ENCODE measurements at regions not wholly inside any gene's neighbourhood (a gene's known extent, or its start where the extent isn't known, plus 50 kb on each side); places are given as distances from the start of the nearest gene placed in this dataset.
A peak's percentile ranks its signal among the peaks of the same experiment; 100 is the strongest.

- H3K9me3 ChIP-seq = no peaks in the 10 kb centered on the region
- ATAC-seq = peak in 3 of 4 donors; percentile 20 to 65 (median 35)
- DNase-seq = no peak
Measured at GRCh38 chr1:98086796-98087441, 166.1 kb upstream of the DPYD start.

DNA sequence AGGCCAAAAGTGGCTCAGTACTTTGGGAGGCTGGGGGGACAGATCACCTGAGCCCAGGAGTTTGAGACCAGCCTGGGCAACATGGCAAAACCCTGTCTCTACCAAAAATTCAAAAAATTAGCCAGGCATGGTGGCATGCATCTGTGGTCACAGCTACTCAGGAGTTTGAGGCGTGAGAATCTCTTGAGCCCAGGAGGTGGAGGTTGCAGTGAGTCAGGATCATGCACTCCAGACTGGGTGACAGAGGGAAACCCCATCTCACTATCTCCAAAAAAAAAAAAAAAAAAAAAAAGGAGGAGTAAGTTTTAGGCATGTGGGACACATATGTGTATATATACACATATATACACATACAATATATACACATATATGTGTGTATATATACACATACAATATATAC is 165.3 kb upstream of the DPYD start:
- WGBS, 2 donors = 91 to 100% methylated on average over 1 of the region's 1 CpG
- no peak overlapping the region for H3K27ac ChIP-seq
- DNase-seq (no peak), FAIRE-seq (no peak), ATAC-seq (no peak)
- no peaks in the 10 kb centered on the region for H3K9me3 ChIP-seq
- no peak overlapping the region for H3K4me3 ChIP-seq
- H3K27me3 ChIP-seq = no peaks in the 10 kb centered on the region
- no peaks in the 10 kb centered on the region for H3K4me1 ChIP-seq
- no peak for TF ChIP-seq CTCF (IDR thresholded peaks at IDR 0.05)
- H3K36me3 ChIP-seq = no peaks in the 10 kb centered on the region
- intact Hi-C loops (cut with DNase I) = no loop called here

More at GRCh38 chr1:98086796-98087441, 166.1 kb upstream of the DPYD start:
- intact Hi-C loops (cut with DNase I) = no loop called here
- Histone ChIP-seq H3K36me3 (no peaks in the 10 kb centered on the region), H3K4me3 (no peak overlapping the region), H3K27ac (no peak overlapping the region), H3K4me1 (no peaks in the 10 kb centered on the region), H3K27me3 (no peaks in the 10 kb centered on the region)
- FAIRE-seq = no peak
- TF ChIP-seq CTCF (IDR thresholded peaks at IDR 0.05) = no peak
- 44 to 51% methylated on average over 3 of the region's 3 CpGs for WGBS, 2 donors

DNA sequence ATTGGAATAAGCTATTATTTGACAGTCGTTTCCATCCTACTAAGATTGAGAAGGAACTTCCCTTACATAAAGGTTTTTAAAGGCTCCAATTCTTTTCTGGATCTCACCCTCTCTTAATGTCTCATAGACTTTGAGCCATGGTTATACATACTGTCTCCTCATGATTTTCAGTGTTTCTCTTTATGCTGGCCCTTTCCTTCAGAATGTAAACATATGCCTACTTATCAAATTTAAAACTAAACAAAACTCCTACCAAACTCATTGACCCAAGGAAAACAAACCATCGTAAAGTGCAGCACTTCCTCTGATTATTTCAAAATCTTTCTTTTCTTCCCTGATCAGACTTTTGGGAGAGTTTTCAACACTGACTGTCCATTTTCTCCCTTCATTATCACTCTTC is 163.4 kb upstream of the DPYD start:
- Histone ChIP-seq H3K4me1 (no peaks in the 10 kb centered on the region), H3K4me3 (no peak overlapping the region), H3K9me3 (no peaks in the 10 kb centered on the region), H3K27me3 (no peaks in the 10 kb centered on the region), H3K36me3 (no peaks in the 10 kb centered on the region), H3K27ac (no peak overlapping the region)
- WGBS, 2 donors = 31 to 35% methylated on average over 2 of the region's 2 CpGs
- no peak for ATAC-seq
- no peak for DNase-seq
- no peak for TF ChIP-seq CTCF (IDR thresholded peaks at IDR 0.05)
- intact Hi-C loops (cut with DNase I) = no loop called here
- no peak for FAIRE-seq

DNA sequence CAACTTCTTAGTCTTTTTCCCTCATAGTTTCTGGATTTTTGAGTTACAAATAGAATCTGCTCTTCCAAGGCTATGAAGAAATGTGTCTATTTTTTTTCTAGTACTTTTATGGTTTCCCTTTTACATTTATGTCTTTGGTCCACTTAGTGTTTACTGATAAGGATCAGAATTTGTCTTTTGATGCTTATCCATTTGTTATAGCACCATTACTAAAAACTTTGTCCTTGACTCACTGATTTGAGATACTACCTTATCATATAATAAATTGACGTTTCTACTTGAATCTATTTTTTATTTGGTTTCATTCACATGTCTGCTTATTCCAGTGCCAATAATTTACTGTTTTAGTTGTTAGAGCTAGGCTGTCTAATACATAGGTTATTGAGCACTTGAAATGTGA is 161.1 kb upstream of the DPYD start:
- H3K4me3 ChIP-seq = no peak overlapping the region
- no peak overlapping the region for H3K27ac ChIP-seq
- no peaks in the 10 kb centered on the region for H3K4me1 ChIP-seq
- WGBS, 2 donors = 18 to 25% methylated on average over 1 of the region's 1 CpG
- TF ChIP-seq CTCF (IDR thresholded peaks at IDR 0.05) = no peak
- no peaks in the 10 kb centered on the region for H3K27me3 ChIP-seq
- no peak for DNase-seq
- H3K9me3 ChIP-seq = no peaks in the 10 kb centered on the region
- no peak for FAIRE-seq
- intact Hi-C loops (cut with DNase I) = no loop called here
- no peak for ATAC-seq
- H3K36me3 ChIP-seq = no peaks in the 10 kb centered on the region

DNA sequence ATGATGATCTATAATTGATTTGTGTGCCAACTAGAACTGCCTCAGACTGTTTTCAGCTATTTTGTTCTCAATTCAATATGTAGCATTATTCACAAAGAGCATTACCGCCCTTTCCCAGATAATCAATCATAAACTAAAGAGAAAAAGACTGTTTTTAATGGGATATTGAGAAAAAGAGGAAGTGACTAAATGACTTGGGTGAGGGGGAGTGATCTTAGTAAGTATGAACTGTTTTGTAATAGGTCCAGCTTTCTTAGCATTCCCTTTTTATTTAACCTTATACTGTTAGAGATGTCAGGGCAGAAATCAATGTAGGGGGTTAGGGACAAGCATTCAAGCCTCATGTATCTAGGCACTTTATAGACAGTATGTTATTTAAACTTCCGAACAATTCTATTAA is 157.8 kb upstream of the DPYD start:
- Histone ChIP-seq H3K9me3 (no peaks in the 10 kb centered on the region), H3K27me3 (no peaks in the 10 kb centered on the region), H3K4me3 (no peak overlapping the region), H3K4me1 (no peaks in the 10 kb centered on the region), H3K27ac (no peak overlapping the region), H3K36me3 (no peaks in the 10 kb centered on the region)
- FAIRE-seq (no peak), DNase-seq (no peak), ATAC-seq (no peak)
- intact Hi-C loops (cut with DNase I) = no loop called here
- 63 to 64% methylated on average over 2 of the region's 2 CpGs for WGBS, 2 donors
- TF ChIP-seq CTCF (IDR thresholded peaks at IDR 0.05) = no peak

Measured in pancreas (tissue), 10 donors.